K562 (cell line): ENCODE measurements at regions not wholly inside any gene's neighbourhood (a gene's known extent, or its start where the extent isn't known, plus 50 kb on each side); places are given as distances from the start of the nearest gene placed in this dataset.
A peak's percentile ranks its signal among the peaks of the same experiment; 100 is the strongest.

Experiments used
- DLX4 ChIP-seq: fragments of 250-450 bp; sonication (Bioruptor Pico); IDR thresholded peaks from 2 replicates; pipeline ENCODE4 v1.6.1; 2021; ENCODE audit warnings: mild to moderate bottlenecking
- FOXK1 ChIP-seq: sonication (generic); formaldehyde crosslinking; IDR thresholded peaks from 2 replicates; pipeline ENCODE4 v1.8.0; 2022; ENCODE audit warnings: missing genetic modification reagents, mild to moderate bottlenecking, borderline replicate concordance
- FOXP1 ChIP-seq: sonication (generic); formaldehyde crosslinking; IDR thresholded peaks from 2 replicates; pipeline ENCODE4 v1.8.0; 2022; ENCODE audit warnings: mild to moderate bottlenecking, missing genetic modification reagents
- HMG20A ChIP-seq: fragments of 450-650 bp; formaldehyde crosslinking; conservative IDR thresholded peaks from 2 replicates; pipeline ENCODE4 v1.4.0; 2020; ENCODE audit warnings: mild to moderate bottlenecking, mixed read lengths
- IRF2 ChIP-seq: sonication (generic); formaldehyde crosslinking; IDR thresholded peaks from 2 replicates; pipeline ENCODE4 v1.8.1; 2022; ENCODE audit warnings: mild to moderate bottlenecking, missing genetic modification reagents
- LEF1 ChIP-seq: fragments of 450-650 bp; IDR thresholded peaks from 2 replicates; pipeline ENCODE4 v1.6.1; 2016; ENCODE audit warnings: mild to moderate bottlenecking
- SUPT5H ChIP-seq: fragments of 450-650 bp; IDR thresholded peaks from 2 replicates; pipeline ENCODE4 v1.6.1; 2016
- ZNF224 ChIP-seq: sonication (generic); formaldehyde crosslinking; IDR thresholded peaks from 2 replicates; pipeline ENCODE4 v1.8.0; 2022; ENCODE audit warnings: mild to moderate bottlenecking, missing genetic modification reagents
- ZNF395 ChIP-seq: fragments of 200-800 bp; sonication (Bioruptor generic); IDR thresholded peaks from 2 replicates; pipeline ENCODE4 v1.6.1; 2017; ENCODE audit warnings: missing genetic modification characterization, missing compliant biosample characterization
- ZNF407 ChIP-seq: fragments of 450-650 bp; IDR thresholded peaks from 2 replicates; pipeline ENCODE4 v1.6.1; 2016; ENCODE audit warnings: low read depth

GRCh38 chr9:97237951-97238889 lies 69.2 kb upstream of the CCDC180 start (continued):
- TF ChIP-seq ZNF407 (peak; percentile 93), FOXK1 (CRISPR knock-in tag) (no peak), ZNF395 (CRISPR knock-in tag) (no peak), LEF1 (no peak; the same call in 1 of the 2 replicates), ZNF224 (CRISPR knock-in tag) (no peak), HMG20A (CRISPR knock-in tag) (no peak), SUPT5H (peak; percentile 88), DLX4 (CRISPR knock-in tag) (no peak), FOXP1 (CRISPR knock-in tag) (peak; percentile 78; the same call in 1 of the 2 replicates), IRF2 (CRISPR knock-in tag) (no peak)
